HepG2 (cell line): ENCODE measurements at regions not wholly inside any gene's neighbourhood (a gene's known extent, or its start where the extent isn't known, plus 50 kb on each side); places are given as distances from the start of the nearest gene placed in this dataset.
A peak's percentile ranks its signal among the peaks of the same experiment; 100 is the strongest.
"Not testable (repeated sequence)": the region's sequence is repeated elsewhere in the genome, so short reads cannot be mapped to it uniquely, and the experiment has no call there.

Source experiments
- ATAC-seq: fragments of 200-7000 bp; cut with Tn5 transposase; 3 replicates; pipeline ENCODE4 v1.9.1; 2020; ENCODE audit warnings: mild to moderate bottlenecking, moderate library complexity
- BruUV-seq: library from RNA; stranded (reverse); fragments of 400-500 nt; replicated peaks from 2 replicates; lab custom pipeline; 2021; lab: Mats Ljungman, UMichigan
- CTCF ChIA-PET: fragments of 300-600 bp; formaldehyde crosslinking; extraction: SDS; loops from one replicate; lab custom pipeline; 2021; ENCODE audit warnings: low total read pairs, inconsistent platforms, low intra/inter-chr PET ratio; lab: Yijun Ruan, JAX
- POLR2A ChIA-PET: fragments of 350-600 bp; sonication (Branson Sonifier 250); formaldehyde crosslinking; loops from one replicate; lab custom pipeline; 2020; ENCODE audit warnings: antibody characterized with exemption, inconsistent platforms; lab: Yijun Ruan, JAX
- DNase-seq: peaks from one replicate; pipeline ENCODE4 v3.0.0-alpha.2; 2015; ENCODE audit warnings: low spot score
- FAIRE-seq: peaks from 3 replicates; lab custom pipeline; 2011; peaks lifted over from hg19 to GRCh38; lab: Jason Lieb, UNC
- H2AFZ ChIP-seq: one replicate; pipeline ENCODE4 v1.6.1; 2011; ENCODE audit warnings: low read length, inconsistent platforms
- H3K27ac ChIP-seq: fragments of 300-600 bp; 3 replicates; pipeline ENCODE4 v1.8.0; 2011; ENCODE audit warnings: mixed run types, mild to moderate bottlenecking, mixed read lengths, low read length, inconsistent platforms; ENCODE audit not compliant: insufficient read depth; ENCODE audit errors: extremely low read length
- H3K27me3 ChIP-seq, 2 experiments: fragments of 200-600 bp in 1 of 2; 2 replicates in 1 of 2; 3 replicates in 1 of 2; pipeline versions ENCODE4 v1.6.0 to v1.8.0; 2011; ENCODE audit warnings: low read length in 2 of 2, mild to moderate bottlenecking in 2 of 2, moderate library complexity in 2 of 2, inconsistent platforms in 1 of 2; ENCODE audit not compliant: insufficient read depth in 2 of 2, control insufficient read depth in 1 of 2
- H3K36me3 ChIP-seq, 2 experiments: fragments of 200-600 bp in 1 of 2; replicated peaks in 1 of 2; 2 replicates in 1 of 2; 3 replicates in 1 of 2; pipeline versions ENCODE4 v1.5.1 to v1.8.0; 2011; ENCODE audit warnings: low read length in 2 of 2, inconsistent platforms in 1 of 2; ENCODE audit not compliant: insufficient read depth in 2 of 2, control insufficient read depth in 1 of 2
- H3K4me1 ChIP-seq: 2 replicates; pipeline ENCODE4 v1.5.1; 2012; ENCODE audit warnings: low read length, inconsistent platforms; ENCODE audit not compliant: insufficient read depth
- H3K4me2 ChIP-seq: 2 replicates; pipeline ENCODE4 v1.6.0; 2011; ENCODE audit warnings: low read depth, low read length, inconsistent platforms
- H3K4me3 ChIP-seq, 3 experiments: fragments of 200-600 bp in 1 of 3; sonication (generic), shearing (Covaris generic) in 1 of 3; replicated peaks in 1 of 3; 2 replicates each; pipeline ENCODE4 v1.5.1; 2011 to 2016; ENCODE audit warnings: low read length in 3 of 3, inconsistent platforms in 2 of 3, low read depth in 2 of 3, mild to moderate bottlenecking in 2 of 3, control low read depth in 1 of 3, mixed read lengths in 1 of 3; ENCODE audit not compliant: insufficient read depth in 1 of 3
- H3K79me2 ChIP-seq: one replicate; pipeline ENCODE4 v1.6.1; 2011; ENCODE audit warnings: low read length, inconsistent platforms; ENCODE audit not compliant: insufficient read depth
- H3K9ac ChIP-seq: 2 replicates; pipeline ENCODE4 v1.6.0; 2011; ENCODE audit warnings: mild to moderate bottlenecking, low read depth, low read length, inconsistent platforms; ENCODE audit not compliant: insufficient read depth
- H3K9me3 ChIP-seq: 2 replicates; pipeline ENCODE4 v1.5.1; 2012; ENCODE audit warnings: mild to moderate bottlenecking, low read length
- H4K20me1 ChIP-seq: 2 replicates; pipeline ENCODE4 v1.6.0; 2011; ENCODE audit warnings: inconsistent platforms, mild to moderate bottlenecking, low read length, moderate library complexity; ENCODE audit not compliant: insufficient read depth
- RAD51 ChIP-seq: fragments of 450-650 bp; IDR thresholded peaks from 2 replicates; pipeline ENCODE4 v1.6.1; 2016; ENCODE audit warnings: borderline replicate concordance
- WGBS: methylation state at CpG from one replicate; pipeline ENCODE4 v1.1.6; 2017; ENCODE audit warnings: low lambda C conversion rate; 5-methylcytosine and 5-hydroxymethylcytosine counted together
- in situ Hi-C: cut with HindIII; loops from 2 replicates; pipeline ENCODE4 v1.10.0; 2017; ENCODE audit warnings: low pct_unique_long_range_greater_than_20kb; ENCODE audit not compliant: extremely low pct_ligation_motif_present
- intact Hi-C: fragments of 100-400 bp; cut with micrococcal nuclease; formaldehyde crosslinking; loops from one replicate; pipeline ENCODE4 v1.10.0; 2022; ENCODE audit not compliant: unreplicated experiment
- TF ChIP-seq, protein P1 (sequence below): sonication (generic); formaldehyde crosslinking; IDR thresholded peaks from 2 replicates; pipeline ENCODE4 v1.5.0; 2020; ENCODE audit warnings: mild to moderate bottlenecking, missing genetic modification reagents, borderline replicate concordance

DNA sequence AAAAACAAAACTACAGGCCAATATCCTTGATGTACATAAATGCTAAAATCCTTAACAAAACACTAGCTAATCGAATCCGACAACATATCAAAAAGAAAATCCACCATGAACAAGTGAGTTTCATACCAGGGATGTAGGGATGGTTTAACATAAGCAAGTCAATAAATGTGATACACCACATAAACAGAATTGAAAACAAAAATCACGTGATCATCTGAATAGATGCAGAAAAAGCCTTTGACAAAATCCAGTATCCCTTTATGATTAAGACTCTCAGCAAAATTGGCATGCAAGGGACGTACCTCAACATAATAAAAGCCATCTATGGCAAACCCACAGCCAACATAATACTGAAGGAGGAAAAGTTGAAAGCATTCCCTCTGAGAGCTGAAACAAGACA is 466.1 kb downstream of the BRINP3 start:
- Histone ChIP-seq H3K36me3 (no peaks in the 10 kb centered on the region), H3K4me2 (no peak overlapping the region)
- no peak for FAIRE-seq
- TF ChIP-seq, protein P1, sequence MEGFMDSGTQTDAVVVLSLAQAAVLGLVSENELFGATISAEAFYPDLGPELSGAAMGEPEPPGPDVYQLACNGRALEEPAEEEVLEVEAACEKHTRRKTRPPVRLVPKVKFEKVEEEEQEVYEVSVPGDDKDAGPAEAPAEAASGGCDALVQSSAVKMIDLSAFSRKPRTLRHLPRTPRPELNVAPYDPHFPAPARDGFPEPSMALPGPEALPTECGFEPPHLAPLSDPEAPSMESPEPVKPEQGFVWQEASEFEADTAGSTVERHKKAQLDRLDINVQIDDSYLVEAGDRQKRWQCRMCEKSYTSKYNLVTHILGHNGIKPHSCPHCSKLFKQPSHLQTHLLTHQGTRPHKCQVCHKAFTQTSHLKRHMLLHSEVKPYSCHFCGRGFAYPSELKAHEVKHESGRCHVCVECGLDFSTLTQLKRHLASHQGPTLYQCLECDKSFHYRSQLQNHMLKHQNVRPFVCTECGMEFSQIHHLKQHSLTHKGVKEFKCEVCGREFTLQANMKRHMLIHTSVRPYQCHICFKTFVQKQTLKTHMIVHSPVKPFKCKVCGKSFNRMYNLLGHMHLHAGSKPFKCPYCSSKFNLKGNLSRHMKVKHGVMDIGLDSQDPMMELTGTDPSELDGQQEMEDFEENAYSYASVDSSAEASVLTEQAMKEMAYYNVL (CRISPR knock-in tag): no peak
- peak; percentile 61; the same call in 1 of the 2 replicates for TF ChIP-seq RAD51
- TF ChIP-seq, all 625 proteins: peak for 1
- no peak overlapping the region for H3K27ac ChIP-seq
- no peak overlapping the region for H3K9ac ChIP-seq
- intact Hi-C loops (no loop called here), in situ Hi-C loops (no loop called here)
- DNase-seq (no peak), ATAC-seq (no peak)
- no peak overlapping the region for H2AFZ ChIP-seq
- no peaks in the 10 kb centered on the region for H3K9me3 ChIP-seq
- H3K4me3 ChIP-seq: no peak overlapping the region
- WGBS: 12% methylated on average over 4 of the region's 4 CpGs
- POLR2A ChIA-PET: no interaction called here
- no TSS peak for BruUV-seq
- CTCF ChIA-PET: no interaction called here
- H4K20me1 ChIP-seq: no peaks in the 10 kb centered on the region
- H3K79me2 ChIP-seq: no peaks in the 10 kb centered on the region
- no peaks in the 10 kb centered on the region for H3K4me1 ChIP-seq
- no peaks in the 10 kb centered on the region for H3K27me3 ChIP-seq

DNA sequence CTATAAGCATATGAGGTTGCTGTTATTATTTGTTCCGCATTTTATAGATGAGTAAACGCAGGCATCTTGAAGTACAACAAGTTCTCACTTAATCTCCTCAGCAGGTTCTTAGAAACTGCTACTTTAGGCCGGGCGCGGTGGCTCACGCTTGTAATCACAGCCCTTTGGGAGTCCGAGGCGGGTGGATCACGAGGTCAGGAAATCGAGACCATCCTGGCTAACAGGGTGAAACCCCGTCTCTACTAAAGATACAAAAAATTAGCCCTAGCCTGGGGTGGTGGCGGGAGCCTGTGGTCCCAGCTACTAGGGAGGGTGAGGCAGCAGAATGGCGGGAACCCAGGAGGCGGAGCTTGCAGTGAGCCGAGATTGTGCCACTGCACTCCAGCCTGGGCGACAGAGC is 458.5 kb downstream of the BRINP3 start:
- H3K4me3 ChIP-seq: not testable (repeated sequence)

More for the DNA sequence above, 458.5 kb downstream of the BRINP3 start:
- WGBS: 35% methylated on average over 16 of the region's 16 CpGs
- H3K4me1 ChIP-seq, H3K9ac ChIP-seq, H2AFZ ChIP-seq, H3K9me3 ChIP-seq, DNase-seq, H3K79me2 ChIP-seq, BruUV-seq, intact Hi-C loops, H3K27ac ChIP-seq, in situ Hi-C loops, FAIRE-seq, CTCF ChIA-PET, H4K20me1 ChIP-seq, H3K4me2 ChIP-seq, H3K27me3 ChIP-seq, POLR2A ChIA-PET, ATAC-seq, H3K36me3 ChIP-seq: not testable (repeated sequence)
